ENCODE measurements at regions not wholly inside any gene's neighbourhood (a gene's known extent, or its start where the extent isn't known, plus 50 kb on each side); places are given as distances from the start of the nearest gene placed in this dataset.

GRCh38 chr6:145489583-145489982 lies 245.7 kb downstream of the EPM2A start:
- no peak for DNase-seq (ENCODE audit: low read depth)

DNA sequence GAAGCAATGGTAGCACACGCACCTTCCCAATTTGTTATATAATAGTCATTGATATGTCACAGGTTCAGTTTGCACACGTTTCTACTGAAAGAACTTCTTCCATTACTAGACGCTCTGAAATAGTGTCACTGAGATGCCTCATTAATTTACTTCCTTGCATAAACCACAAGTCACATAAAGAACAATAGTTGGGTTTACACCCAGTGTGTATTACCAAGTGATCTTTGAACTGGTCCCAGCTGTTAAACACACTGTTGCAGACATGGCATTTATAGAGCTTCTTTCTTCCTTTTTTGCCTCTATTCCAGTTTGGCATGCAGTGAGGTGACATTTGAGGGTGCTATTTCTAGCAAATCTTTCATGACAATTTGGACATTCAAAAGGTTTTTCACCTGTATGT lies 245.3 kb downstream of the EPM2A start:
- DNase-seq (ENCODE audit: low read depth): no peak

GRCh38 chr6:145491126-145491525 lies 244.2 kb downstream of the EPM2A start:
- no peak for DNase-seq (ENCODE audit: low read depth)

GRCh38 chr6:145497006-145497405 lies 238.3 kb downstream of the EPM2A start:
- DNase-seq (ENCODE audit: low read depth): no peak

DNA sequence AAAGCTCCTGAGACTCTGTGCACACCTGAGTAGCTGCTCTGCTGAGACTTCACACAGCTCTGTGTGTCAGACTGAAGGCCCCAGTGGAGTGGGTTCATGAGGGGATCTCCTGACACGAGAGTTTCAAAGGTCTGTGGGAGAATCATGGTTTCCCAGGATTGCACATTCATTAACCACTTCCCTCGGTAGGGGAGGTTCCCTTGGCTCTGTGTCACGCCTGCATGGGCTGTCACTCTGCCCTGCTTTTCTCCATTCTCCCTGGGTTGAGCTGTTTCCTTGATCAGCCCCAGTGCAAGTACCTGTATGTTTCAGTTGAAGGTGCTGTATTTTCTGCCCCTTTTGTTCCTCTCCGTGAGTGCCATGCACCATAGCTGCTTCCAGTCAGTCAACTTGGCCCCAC lies 236.9 kb downstream of the EPM2A start:
- no peak for DNase-seq (ENCODE audit: low read depth)

GRCh38 chr6:145502416-145502815 lies 232.9 kb downstream of the EPM2A start:
- DNase-seq (ENCODE audit: low read depth): no peak

GRCh38 chr6:145506136-145506535 lies 229.2 kb downstream of the EPM2A start:
- DNase-seq (ENCODE audit: low read depth): no peak

DNA sequence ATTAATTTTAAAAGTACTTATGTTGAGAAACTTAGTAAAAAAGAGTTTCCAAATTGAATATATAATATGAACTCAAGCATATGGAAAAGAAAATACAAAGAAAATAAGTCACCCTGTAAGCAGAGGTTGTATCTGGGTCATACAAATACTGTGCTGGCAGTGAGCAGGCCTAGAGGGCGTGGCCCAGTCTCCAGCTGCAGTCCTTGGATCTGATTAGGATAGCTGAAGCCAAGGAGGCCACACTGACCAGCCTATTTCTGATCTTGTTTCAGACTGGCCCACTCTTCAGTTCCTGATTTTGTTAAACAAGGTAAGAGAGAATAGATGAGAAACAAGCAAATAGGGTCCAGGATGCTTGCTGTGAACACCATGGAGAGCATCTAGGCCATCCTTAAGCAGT lies 228.8 kb downstream of the EPM2A start:
- no peak for DNase-seq (ENCODE audit: low read depth)

DNA sequence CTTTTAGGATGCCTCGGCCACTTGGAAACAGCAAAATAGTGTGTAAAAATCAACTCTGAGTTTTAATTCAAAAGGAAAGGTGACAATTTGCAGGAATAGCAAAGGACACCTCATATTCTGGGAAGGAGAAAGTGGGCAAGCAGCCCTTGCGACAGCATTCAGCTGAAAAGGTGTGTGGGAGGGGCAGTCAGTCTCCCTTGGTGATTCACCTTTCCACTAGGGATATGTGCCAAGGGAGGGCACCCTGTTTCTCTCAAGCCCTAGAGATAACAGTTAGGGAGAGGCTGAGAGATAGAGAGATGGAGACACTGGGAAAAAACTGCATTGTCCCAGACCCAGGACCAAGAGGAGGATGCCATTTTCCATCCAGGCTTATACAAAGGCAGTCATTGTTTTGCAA lies 228.1 kb downstream of the EPM2A start:
- DNase-seq (ENCODE audit: low read depth): no peak

DNA sequence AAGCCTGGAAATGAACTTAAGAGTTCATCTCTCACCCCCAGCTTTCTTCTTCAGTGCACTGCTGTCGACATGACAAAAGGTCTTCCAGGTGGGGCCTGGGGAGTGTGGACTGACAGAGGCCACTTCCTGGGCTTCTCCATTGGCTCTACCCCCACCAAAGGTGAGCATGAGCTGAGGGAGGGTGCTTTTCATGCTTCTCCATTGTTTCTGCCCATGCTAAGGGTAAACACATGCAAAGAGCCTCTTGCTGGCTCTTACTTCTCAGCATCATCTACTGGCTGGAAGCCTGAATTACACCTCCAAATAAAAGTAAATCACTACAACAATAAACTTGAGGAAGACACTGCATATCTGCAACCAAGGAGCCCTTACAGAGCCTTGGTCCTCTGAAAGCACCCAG lies 227.2 kb downstream of the EPM2A start:
- no peak for DNase-seq (ENCODE audit: low read depth)

- no peak for DNase-seq (ENCODE audit: low read depth)
Measured at GRCh38 chr6:145517492-145517891, 217.8 kb downstream of the EPM2A start.

DNA sequence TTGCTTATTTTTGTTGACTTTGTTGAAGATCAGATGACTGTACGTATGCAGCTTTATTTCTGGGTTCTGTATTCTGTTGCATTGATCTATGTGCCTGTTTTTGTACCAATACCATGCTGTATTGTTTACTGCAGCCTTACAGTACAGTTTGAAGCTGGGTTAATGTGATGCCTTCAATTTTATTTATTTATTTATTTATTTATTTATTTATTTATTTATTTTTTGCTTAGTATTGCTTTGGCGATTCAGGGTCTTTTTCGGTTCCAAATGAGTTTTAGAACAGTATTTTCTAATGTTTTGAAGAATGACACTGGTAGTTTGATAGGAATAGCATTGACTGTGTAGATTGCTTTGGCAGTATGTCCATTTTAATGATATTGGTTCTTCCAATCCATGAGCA lies 210.3 kb downstream of the EPM2A start:
- no peak for DNase-seq (ENCODE audit: low read depth)

DNA sequence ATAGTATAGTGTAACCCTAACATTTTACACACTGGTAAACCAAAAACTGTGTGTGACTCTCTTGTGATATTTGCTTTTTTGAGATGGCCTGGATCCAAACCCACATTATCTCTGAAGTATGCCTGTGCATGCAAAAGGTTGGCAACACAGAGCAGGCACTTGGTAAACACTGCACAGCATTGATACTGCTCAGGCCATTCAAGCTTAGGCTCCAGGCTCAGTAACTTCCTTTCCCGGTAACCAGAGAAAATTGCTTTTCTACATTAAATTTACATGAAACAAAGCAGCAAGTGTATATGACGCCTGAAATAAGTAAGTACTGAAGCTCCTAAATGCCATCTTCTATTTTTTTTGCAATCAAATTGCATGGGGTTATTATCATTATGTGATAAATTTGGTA lies 205.7 kb downstream of the EPM2A start:
- no peak for DNase-seq (ENCODE audit: low read depth)

- DNase-seq (ENCODE audit: low read depth): no peak
Measured at GRCh38 chr6:145530454-145530853, 204.9 kb downstream of the EPM2A start.

DNA sequence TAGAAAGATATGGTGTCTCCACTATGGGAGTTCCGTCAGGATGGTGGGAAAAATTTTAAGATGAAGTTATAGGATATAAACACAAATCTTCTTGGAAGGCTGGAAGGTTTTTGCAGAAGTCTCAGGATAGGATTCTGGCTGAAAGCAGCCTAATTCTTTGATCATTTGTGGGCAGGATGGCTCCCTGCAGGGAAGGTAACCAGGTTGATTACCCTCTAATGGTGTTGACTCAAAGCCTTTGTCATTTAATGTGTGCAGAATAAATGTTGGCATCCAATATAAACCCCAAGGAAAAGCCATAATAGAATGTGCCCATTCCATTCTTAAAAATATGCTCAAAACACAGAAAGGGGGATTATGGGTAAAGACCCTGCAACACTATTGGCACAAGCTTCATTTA lies 204.3 kb downstream of the EPM2A start:
- no peak for DNase-seq (ENCODE audit: low read depth)

GRCh38 chr6:145531822-145532221 lies 203.5 kb downstream of the EPM2A start:
- no peak for DNase-seq (ENCODE audit: low read depth)

- no peak for DNase-seq (ENCODE audit: low read depth)
Measured at GRCh38 chr6:145532361-145532760, 203.0 kb downstream of the EPM2A start.

DNA sequence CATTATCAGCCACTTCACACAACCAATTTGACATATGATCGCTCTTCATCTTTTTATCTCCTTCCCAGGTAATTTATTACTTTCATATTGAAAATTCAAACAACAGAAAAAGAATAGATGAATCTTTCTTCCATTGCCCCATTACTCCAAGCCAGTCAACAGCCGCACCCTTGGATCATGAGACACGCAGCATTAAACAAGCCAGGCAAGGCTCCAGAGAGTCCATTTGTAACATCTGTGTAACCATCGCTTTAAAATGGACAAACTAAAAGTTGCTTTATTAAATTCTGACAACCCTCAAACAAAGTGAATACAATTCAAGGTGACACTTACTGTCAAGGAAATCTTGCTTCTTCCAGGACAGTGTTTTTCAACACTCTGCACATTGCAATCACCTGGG lies 200.3 kb downstream of the EPM2A start:
- no peak for DNase-seq (ENCODE audit: low read depth)

GRCh38 chr6:145538989-145539388 lies 196.3 kb downstream of the EPM2A start:
- DNase-seq (ENCODE audit: low read depth): no peak

- DNase-seq (ENCODE audit: low read depth): no peak
Measured at GRCh38 chr6:145539831-145540230, 195.5 kb downstream of the EPM2A start.

DNA sequence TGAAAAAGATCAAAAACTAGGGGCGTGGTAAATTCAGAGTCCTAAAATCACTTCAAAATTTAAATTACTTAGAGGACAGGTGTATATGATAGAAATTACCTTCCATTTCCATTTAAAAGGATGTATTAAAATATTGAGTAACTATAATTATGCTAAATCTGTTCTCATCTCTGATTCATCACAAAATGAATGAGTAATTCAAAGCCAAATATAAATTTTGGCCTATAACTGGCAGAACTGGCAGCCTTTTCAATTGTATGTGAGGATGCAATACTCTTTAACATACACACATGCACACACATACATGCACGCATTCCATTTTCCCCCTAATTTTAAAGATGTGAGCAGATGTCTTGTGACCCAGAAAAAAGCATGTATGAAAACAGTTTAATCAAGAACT lies 194.6 kb downstream of the EPM2A start:
- no peak for DNase-seq (ENCODE audit: low read depth)

- DNase-seq (ENCODE audit: low read depth): no peak
Measured at GRCh38 chr6:145544041-145544440, 191.3 kb downstream of the EPM2A start.

DNA sequence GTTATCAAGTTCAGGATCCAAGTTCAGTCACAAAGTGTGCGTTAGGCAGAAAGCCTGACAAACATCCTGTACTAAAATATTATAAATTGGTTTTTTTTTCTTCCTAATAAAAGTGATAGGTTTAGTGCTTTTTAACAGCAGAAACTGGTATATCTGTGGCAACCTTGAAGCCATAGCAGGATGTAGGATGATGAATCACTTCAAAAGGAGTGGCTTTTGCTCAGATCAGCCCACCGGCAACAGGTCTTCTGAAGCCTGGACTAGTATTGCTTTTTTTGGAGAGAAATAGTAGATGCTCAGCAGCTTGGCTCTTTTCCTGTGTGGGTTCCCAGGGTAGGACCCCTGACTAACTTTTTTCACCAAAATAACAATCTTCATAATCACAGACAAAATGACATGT lies 190.8 kb downstream of the EPM2A start:
- no peak for DNase-seq (ENCODE audit: low read depth)

- DNase-seq (ENCODE audit: low read depth): no peak
Measured at GRCh38 chr6:145546265-145546664, 189.1 kb downstream of the EPM2A start.

DNA sequence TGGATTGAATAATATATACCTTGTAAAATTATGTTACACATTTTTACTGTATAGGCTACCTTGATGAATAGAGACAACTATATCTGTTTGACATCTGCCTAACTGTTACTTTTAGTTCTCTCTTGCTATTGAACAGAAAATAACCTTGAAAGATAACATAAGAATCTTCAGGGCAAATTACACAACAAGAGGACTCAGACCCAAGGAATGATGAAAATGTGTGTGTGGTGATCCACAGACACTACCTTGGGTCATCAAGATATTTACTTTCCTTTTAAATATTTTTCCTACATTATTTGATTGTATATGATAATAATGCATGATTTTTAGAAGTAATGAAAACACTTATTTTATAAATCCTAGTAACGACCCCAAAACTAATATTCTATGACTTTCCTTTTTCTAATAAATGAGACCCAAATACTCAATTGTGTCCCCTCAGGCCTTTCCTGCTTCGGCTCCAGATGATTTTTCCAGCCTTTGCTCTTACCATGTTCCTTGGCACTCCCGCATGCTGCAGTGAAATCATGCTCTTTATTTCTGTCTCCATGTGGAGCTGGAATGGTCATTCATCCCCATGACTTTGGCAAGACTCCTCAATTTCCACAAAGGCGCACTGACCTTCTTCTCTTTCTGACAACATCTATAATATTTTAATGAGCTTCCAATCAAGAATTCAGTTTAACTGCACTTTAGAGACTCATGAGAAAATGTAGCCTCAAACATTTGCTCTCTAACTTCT lies 187.6 kb downstream of the EPM2A start:
- DNase-seq (ENCODE audit: low read depth): no peak

Data from stimulated activated CD8-positive, alpha-beta memory T cell treated with anti-CD3 and anti-CD28 coated beads, Interleukin-12 subunit alpha, Interleukin-12 subunit beta, amount 100 ng/mL, for 4 hours (primary cell).